ENCODE measurements at regions not wholly inside any gene's neighbourhood (a gene's known extent, or its start where the extent isn't known, plus 50 kb on each side); places are given as distances from the start of the nearest gene placed in this dataset.

DNA sequence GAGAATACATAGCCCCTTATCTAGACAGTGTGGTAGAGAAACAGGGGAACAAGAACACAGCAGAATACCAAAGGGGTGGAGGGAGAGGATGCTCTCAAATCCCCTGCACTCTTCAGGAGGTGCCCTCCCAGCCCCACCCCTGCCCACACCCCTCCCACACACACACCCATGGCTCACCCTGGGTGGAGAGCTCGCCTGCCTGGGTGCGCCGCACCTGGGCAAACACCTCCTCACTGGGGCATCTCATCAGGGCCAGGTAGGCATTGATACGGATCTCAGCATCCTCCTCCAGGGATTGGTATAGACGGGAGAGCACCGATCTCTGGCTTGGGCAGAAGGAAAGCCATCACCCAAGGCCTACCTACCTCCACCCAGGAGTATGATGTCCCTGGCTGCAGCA is 95.2 kb downstream of the LITAF start:
- no peak overlapping the region for H3K27ac ChIP-seq (ENCODE audit: low read depth, low read length, poor library complexity, severe bottlenecking)
- no peak for TF ChIP-seq CTCF (conservative IDR thresholded peaks at IDR 0.05; ENCODE audit: low read depth, low read length)
- no peak for TF ChIP-seq EZH2 (IDR thresholded peaks at IDR 0.05; ENCODE audit: borderline replicate concordance, low read depth, low read length, poor library complexity, severe bottlenecking)
- H3K27me3 ChIP-seq (replicated peaks; ENCODE audit: insufficient read depth, low read depth, low read length, poor library complexity), result no peaks in the 10 kb centered on the region
- POLR2A ChIA-PET (ENCODE audit: low non-redundant PET), result no interaction called here
- no peak overlapping the region for H3K4me3 ChIP-seq (ENCODE audit: low read depth, low read length, poor library complexity, severe bottlenecking)
- intact Hi-C loops (cut with micrococcal nuclease; ENCODE audit: unreplicated experiment), result no loop called here
- no peaks in the 10 kb centered on the region for H3K4me1 ChIP-seq (ENCODE audit: insufficient read depth, low read length, poor library complexity, severe bottlenecking)
- no peaks in the 10 kb centered on the region for H3K36me3 ChIP-seq (ENCODE audit: insufficient read depth, low read length, poor library complexity, severe bottlenecking)
- H3K9me3 ChIP-seq (ENCODE audit: low read depth, low read length, poor library complexity, severe bottlenecking), result no peaks in the 10 kb centered on the region
- BruUV-seq (replicated peaks), result no TSS peak
- no peak for DNase-seq (ENCODE audit: low spot score)
- CTCF ChIA-PET, result no interaction called here

- CTCF ChIA-PET, result no interaction called here
- Histone ChIP-seq H3K4me3 (ENCODE audit: low read depth, low read length, poor library complexity, severe bottlenecking) (no peak overlapping the region), H3K9me3 (ENCODE audit: low read depth, low read length, poor library complexity, severe bottlenecking) (no peaks in the 10 kb centered on the region), H3K27ac (ENCODE audit: low read depth, low read length, poor library complexity, severe bottlenecking) (no peak overlapping the region), H3K36me3 (ENCODE audit: insufficient read depth, low read length, poor library complexity, severe bottlenecking) (no peaks in the 10 kb centered on the region), H3K27me3 (replicated peaks; ENCODE audit: insufficient read depth, low read depth, low read length, poor library complexity) (no peaks in the 10 kb centered on the region), H3K4me1 (ENCODE audit: insufficient read depth, low read length, poor library complexity, severe bottlenecking) (no peaks in the 10 kb centered on the region)
- TF ChIP-seq EZH2 (IDR thresholded peaks at IDR 0.05; ENCODE audit: borderline replicate concordance, low read depth, low read length, poor library complexity, severe bottlenecking) (no peak), CTCF (conservative IDR thresholded peaks at IDR 0.05; ENCODE audit: low read depth, low read length) (no peak)
- POLR2A ChIA-PET (ENCODE audit: low non-redundant PET), result no interaction called here
- no peak for DNase-seq (ENCODE audit: low spot score)
- intact Hi-C loops (cut with micrococcal nuclease; ENCODE audit: unreplicated experiment), result no loop called here
- BruUV-seq (replicated peaks), result no TSS peak
These were observed 93.8 kb downstream of the LITAF start for GRCh38 chr16:11492808-11493530.

- H3K36me3 ChIP-seq (ENCODE audit: insufficient read depth, low read length, poor library complexity, severe bottlenecking), result no peaks in the 10 kb centered on the region
- intact Hi-C loops (cut with micrococcal nuclease; ENCODE audit: unreplicated experiment), result no loop called here
- no peak overlapping the region for H3K27ac ChIP-seq (ENCODE audit: low read depth, low read length, poor library complexity, severe bottlenecking)
- POLR2A ChIA-PET (ENCODE audit: low non-redundant PET), result no interaction called here
- no peaks in the 10 kb centered on the region for H3K9me3 ChIP-seq (ENCODE audit: low read depth, low read length, poor library complexity, severe bottlenecking)
- CTCF ChIA-PET, result no interaction called here
- DNase-seq (ENCODE audit: low spot score), result no peak
- H3K4me3 ChIP-seq (ENCODE audit: low read depth, low read length, poor library complexity, severe bottlenecking), result no peak overlapping the region
- TF ChIP-seq CTCF (conservative IDR thresholded peaks at IDR 0.05; ENCODE audit: low read depth, low read length) (no peak), EZH2 (IDR thresholded peaks at IDR 0.05; ENCODE audit: borderline replicate concordance, low read depth, low read length, poor library complexity, severe bottlenecking) (no peak)
- no peaks in the 10 kb centered on the region for H3K27me3 ChIP-seq (replicated peaks; ENCODE audit: insufficient read depth, low read depth, low read length, poor library complexity)
- no TSS peak for BruUV-seq (replicated peaks)
- no peaks in the 10 kb centered on the region for H3K4me1 ChIP-seq (ENCODE audit: insufficient read depth, low read length, poor library complexity, severe bottlenecking)
These were observed 93.2 kb downstream of the LITAF start for GRCh38 chr16:11493531-11493929.

All from A673 (cell line).